ENCODE measurements at regions not wholly inside any gene's neighbourhood (a gene's known extent, or its start where the extent isn't known, plus 50 kb on each side); places are given as distances from the start of the nearest gene placed in this dataset.
A peak's percentile ranks its signal among the peaks of the same experiment; 100 is the strongest.

DNA sequence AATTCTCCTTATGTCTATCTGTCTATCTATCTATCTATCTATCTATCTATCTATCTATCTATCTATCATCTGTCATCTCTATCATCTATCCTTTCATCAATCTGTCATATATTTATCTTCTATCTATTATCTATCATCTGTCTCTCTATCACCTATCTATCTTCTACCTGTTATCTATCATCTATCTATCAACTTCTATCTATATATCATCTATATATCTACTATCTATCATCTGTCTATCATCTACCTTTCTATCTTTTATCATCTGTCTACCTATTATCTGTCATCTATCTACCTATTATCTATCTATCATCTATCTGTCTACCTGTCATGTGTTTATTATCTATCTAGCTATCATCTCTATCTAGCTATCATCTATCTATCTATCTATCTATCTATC, 124.7 kb upstream of the C1orf174 start:
- Histone ChIP-seq H3K36me3 (replicated peaks; ENCODE audit: low read depth, low read length) (no peaks in the 10 kb centered on the region), H3K4me3 (ENCODE audit: low read length) (no peak overlapping the region), H4K20me1 (ENCODE audit: insufficient read depth, low read length) (no peaks in the 10 kb centered on the region), H3K79me2 (ENCODE audit: low read length) (no peaks in the 10 kb centered on the region), H3K4me1 (ENCODE audit: low read length) (peaks cover 10% of the 10 kb centered on the region), H3K27ac (ENCODE audit: low read length) (no peak overlapping the region), H3K27me3 (ENCODE audit: low read depth, low read length) (0 out of 2 replicates have a peak, but pooled peaks cover 4% of the 10 kb centered on the region), H3K9ac (ENCODE audit: low read length) (no peak overlapping the region), H3K9me3 (ENCODE audit: insufficient read depth, low read length) (peaks cover 15% of the 10 kb centered on the region; the same call in 1 of the 2 replicates), H2AFZ (ENCODE audit: low read depth, low read length) (no peak overlapping the region), H3K4me2 (ENCODE audit: low read length) (no peak overlapping the region)
- no peak for TF ChIP-seq EZH2phosphoT487 (IDR thresholded peaks at IDR 0.05; ENCODE audit: low read depth)
- TF ChIP-seq, protein P1, sequence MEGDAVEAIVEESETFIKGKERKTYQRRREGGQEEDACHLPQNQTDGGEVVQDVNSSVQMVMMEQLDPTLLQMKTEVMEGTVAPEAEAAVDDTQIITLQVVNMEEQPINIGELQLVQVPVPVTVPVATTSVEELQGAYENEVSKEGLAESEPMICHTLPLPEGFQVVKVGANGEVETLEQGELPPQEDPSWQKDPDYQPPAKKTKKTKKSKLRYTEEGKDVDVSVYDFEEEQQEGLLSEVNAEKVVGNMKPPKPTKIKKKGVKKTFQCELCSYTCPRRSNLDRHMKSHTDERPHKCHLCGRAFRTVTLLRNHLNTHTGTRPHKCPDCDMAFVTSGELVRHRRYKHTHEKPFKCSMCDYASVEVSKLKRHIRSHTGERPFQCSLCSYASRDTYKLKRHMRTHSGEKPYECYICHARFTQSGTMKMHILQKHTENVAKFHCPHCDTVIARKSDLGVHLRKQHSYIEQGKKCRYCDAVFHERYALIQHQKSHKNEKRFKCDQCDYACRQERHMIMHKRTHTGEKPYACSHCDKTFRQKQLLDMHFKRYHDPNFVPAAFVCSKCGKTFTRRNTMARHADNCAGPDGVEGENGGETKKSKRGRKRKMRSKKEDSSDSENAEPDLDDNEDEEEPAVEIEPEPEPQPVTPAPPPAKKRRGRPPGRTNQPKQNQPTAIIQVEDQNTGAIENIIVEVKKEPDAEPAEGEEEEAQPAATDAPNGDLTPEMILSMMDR (IDR thresholded peaks at IDR 0.05; ENCODE audit: low read depth, low read length): no peak

DNA sequence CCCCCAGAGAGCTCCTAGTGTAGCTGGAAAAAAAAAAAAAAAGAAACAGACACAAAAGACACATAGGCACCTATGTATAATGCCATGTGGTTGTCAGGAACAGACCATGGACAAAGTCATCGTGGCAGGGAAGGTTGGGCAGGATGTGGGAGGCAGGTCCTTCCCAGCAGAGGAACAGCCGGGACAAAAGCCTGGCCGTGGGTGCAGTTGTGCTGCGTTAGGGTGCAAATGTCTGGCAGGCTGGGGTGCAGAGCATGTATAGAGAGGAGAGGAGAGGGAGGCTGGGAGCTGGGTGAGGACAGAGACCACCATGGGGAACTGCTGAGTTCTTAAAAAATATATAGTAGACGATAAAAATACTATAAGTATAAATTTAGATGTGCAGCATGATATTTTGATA, 125.7 kb upstream of the C1orf174 start:
- no peak overlapping the region for H3K4me3 ChIP-seq (ENCODE audit: low read length)
- H3K4me2 ChIP-seq (ENCODE audit: low read length): no peak overlapping the region
- no peak overlapping the region for H3K9ac ChIP-seq (ENCODE audit: low read length)
- 0 out of 2 replicates have a peak, but pooled peaks cover 4% of the 10 kb centered on the region for H3K27me3 ChIP-seq (ENCODE audit: low read depth, low read length)
- H2AFZ ChIP-seq (ENCODE audit: low read depth, low read length): no peak overlapping the region
- no peak overlapping the region for H3K27ac ChIP-seq (ENCODE audit: low read length)
- H3K4me1 ChIP-seq (ENCODE audit: low read length): peaks cover 10% of the 10 kb centered on the region
- no peaks in the 10 kb centered on the region for H4K20me1 ChIP-seq (ENCODE audit: insufficient read depth, low read length)
- H3K36me3 ChIP-seq (replicated peaks; ENCODE audit: low read depth, low read length): no peaks in the 10 kb centered on the region
- TF ChIP-seq, protein P1 (IDR thresholded peaks at IDR 0.05; ENCODE audit: low read depth, low read length): no peak
- no peak for TF ChIP-seq EZH2phosphoT487 (IDR thresholded peaks at IDR 0.05; ENCODE audit: low read depth)
- no peaks in the 10 kb centered on the region for H3K79me2 ChIP-seq (ENCODE audit: low read length)
- peaks cover 15% of the 10 kb centered on the region; the same call in 1 of the 2 replicates for H3K9me3 ChIP-seq (ENCODE audit: insufficient read depth, low read length)

DNA sequence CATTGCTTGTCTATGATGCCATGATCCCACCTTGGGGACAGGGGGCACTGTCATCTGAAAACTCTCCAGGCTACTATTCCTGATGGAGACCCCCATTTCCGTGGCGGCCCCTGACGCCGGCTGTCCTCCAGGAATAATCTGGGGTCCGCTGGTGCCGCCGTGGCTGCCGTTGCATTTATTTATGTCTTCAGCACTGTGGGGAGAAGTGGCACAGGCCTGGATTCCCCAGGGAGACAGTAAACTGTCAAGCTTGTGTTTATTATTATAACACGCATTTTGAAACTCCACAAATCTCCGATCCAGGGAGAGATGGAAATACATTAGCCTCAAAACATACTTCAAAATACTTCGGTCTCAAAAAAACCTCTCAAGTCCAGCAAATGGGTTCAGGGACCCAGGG, 126.9 kb upstream of the C1orf174 start:
- Histone ChIP-seq H3K4me3 (ENCODE audit: low read length) (no peak overlapping the region), H3K4me1 (ENCODE audit: low read length) (peaks cover 10% of the 10 kb centered on the region), H3K27me3 (ENCODE audit: low read depth, low read length) (0 out of 2 replicates have a peak, but pooled peaks cover 4% of the 10 kb centered on the region), H3K79me2 (ENCODE audit: low read length) (no peaks in the 10 kb centered on the region), H2AFZ (ENCODE audit: low read depth, low read length) (no peak overlapping the region), H3K36me3 (replicated peaks; ENCODE audit: low read depth, low read length) (no peaks in the 10 kb centered on the region), H3K9me3 (ENCODE audit: insufficient read depth, low read length) (peaks cover 15% of the 10 kb centered on the region; the same call in 1 of the 2 replicates), H4K20me1 (ENCODE audit: insufficient read depth, low read length) (no peaks in the 10 kb centered on the region), H3K9ac (ENCODE audit: low read length) (no peak overlapping the region), H3K27ac (ENCODE audit: low read length) (no peak overlapping the region), H3K4me2 (ENCODE audit: low read length) (peak overlapping the region; percentile 11)
- TF ChIP-seq, protein P1 (IDR thresholded peaks at IDR 0.05; ENCODE audit: low read depth, low read length): no peak

DNA sequence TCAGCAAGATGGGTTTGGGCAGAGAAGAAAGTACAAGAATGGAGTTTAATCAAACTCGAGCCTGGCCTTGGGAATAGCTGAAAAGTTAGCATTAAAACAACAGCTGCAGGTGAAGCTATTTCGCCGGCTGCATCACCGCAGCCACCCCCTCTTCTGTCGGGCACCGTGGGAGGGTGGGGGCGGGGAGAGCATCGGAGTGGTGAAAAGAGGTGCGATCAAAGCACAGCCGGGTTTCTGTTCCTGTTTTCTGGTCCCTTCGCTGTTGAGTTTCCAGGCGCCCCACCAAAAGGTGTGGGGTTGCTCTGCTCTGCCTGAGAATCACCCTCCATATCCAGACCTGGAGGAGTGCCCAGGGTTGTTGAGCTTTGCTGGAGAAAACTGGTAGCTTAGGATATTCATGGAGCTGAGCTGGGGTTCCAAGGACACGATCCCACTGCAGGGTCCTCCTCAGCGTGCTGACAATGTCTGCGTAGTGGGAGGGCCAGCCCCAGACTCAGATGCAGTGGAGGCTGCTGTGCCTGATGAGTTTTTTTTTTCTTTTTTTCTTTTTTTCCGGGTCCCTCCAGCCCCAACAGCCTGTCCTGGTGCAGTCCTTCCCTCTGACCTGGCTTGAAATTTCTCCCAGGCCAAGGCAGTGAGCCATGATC, 127.5 kb upstream of the C1orf174 start:
- no peak for TF ChIP-seq EZH2phosphoT487 (IDR thresholded peaks at IDR 0.05; ENCODE audit: low read depth)
- TF ChIP-seq, protein P1 (IDR thresholded peaks at IDR 0.05; ENCODE audit: low read depth, low read length): no peak
- Histone ChIP-seq H3K27me3 (ENCODE audit: low read depth, low read length) (0 out of 2 replicates have a peak, but pooled peaks cover 4% of the 10 kb centered on the region), H3K27ac (ENCODE audit: low read length) (no peak overlapping the region), H3K4me1 (ENCODE audit: low read length) (peaks cover 10% of the 10 kb centered on the region), H3K9me3 (ENCODE audit: insufficient read depth, low read length) (peaks cover 15% of the 10 kb centered on the region; the same call in 1 of the 2 replicates), H3K36me3 (replicated peaks; ENCODE audit: low read depth, low read length) (no peaks in the 10 kb centered on the region), H2AFZ (ENCODE audit: low read depth, low read length) (no peak overlapping the region), H3K4me2 (ENCODE audit: low read length) (peak overlapping the region; percentile 11), H4K20me1 (ENCODE audit: insufficient read depth, low read length) (no peaks in the 10 kb centered on the region), H3K9ac (ENCODE audit: low read length) (no peak overlapping the region), H3K79me2 (ENCODE audit: low read length) (no peaks in the 10 kb centered on the region), H3K4me3 (ENCODE audit: low read length) (no peak overlapping the region)
